ENCODE measurements at regions not wholly inside any gene's neighbourhood (a gene's known extent, or its start where the extent isn't known, plus 50 kb on each side); places are given as distances from the start of the nearest gene placed in this dataset.

GRCh38 chr7:124085179-124085578 lies 52.3 kb upstream of the TMEM229A start:
- no peak for TF ChIP-seq TAF1 (IDR thresholded peaks at IDR 0.05; ENCODE audit: low read depth, low read length)
- TF ChIP-seq POLR2A (IDR thresholded peaks at IDR 0.05; ENCODE audit: low read depth, low read length): no peak
- TF ChIP-seq SPI1 (IDR thresholded peaks at IDR 0.05; ENCODE audit: low read depth, low read length): no peak
- TF ChIP-seq POLR2AphosphoS5 (IDR thresholded peaks at IDR 0.05; ENCODE audit: low read depth, low read length): no peak
- TF ChIP-seq PAX5 (IDR thresholded peaks at IDR 0.05; ENCODE audit: insufficient read depth, low read length, severe bottlenecking): no peak
- no peak for DNase-seq (ENCODE audit: insufficient read length, low spot score)
- no peak for FAIRE-seq

- DNase-seq (ENCODE audit: insufficient read length, low spot score) (no peak), FAIRE-seq (no peak)
- TF ChIP-seq SPI1 (IDR thresholded peaks at IDR 0.05; ENCODE audit: low read depth, low read length) (no peak), POLR2A (IDR thresholded peaks at IDR 0.05; ENCODE audit: low read depth, low read length) (no peak), POLR2AphosphoS5 (IDR thresholded peaks at IDR 0.05; ENCODE audit: low read depth, low read length) (no peak), PAX5 (IDR thresholded peaks at IDR 0.05; ENCODE audit: insufficient read depth, low read length, severe bottlenecking) (no peak), TAF1 (IDR thresholded peaks at IDR 0.05; ENCODE audit: low read depth, low read length) (no peak), POU2F2 (IDR thresholded peaks at IDR 0.05; ENCODE audit: low read depth, low read length) (no peak)
These were observed 51.2 kb upstream of the TMEM229A start for GRCh38 chr7:124084024-124084423.
